Ishikawa (cell line): ENCODE measurements at regions not wholly inside any gene's neighbourhood (a gene's known extent, or its start where the extent isn't known, plus 50 kb on each side); places are given as distances from the start of the nearest gene placed in this dataset.

Experiments
- CEBPB ChIP-seq: IDR thresholded peaks from 2 replicates; pipeline ENCODE4 v1.6.1; 2012
- EP300 ChIP-seq: IDR thresholded peaks from 2 replicates; pipeline ENCODE4 v1.6.1; 2012; ENCODE audit warnings: borderline replicate concordance
- FOXM1 ChIP-seq: IDR thresholded peaks from 2 replicates; pipeline ENCODE4 v1.6.1; 2012; ENCODE audit warnings: low read depth, borderline replicate concordance
- RAD21 ChIP-seq: IDR thresholded peaks from 2 replicates; pipeline ENCODE4 v1.6.1; 2012; ENCODE audit warnings: low read depth
- TCF12 ChIP-seq: IDR thresholded peaks from 2 replicates; pipeline ENCODE4 v1.6.1; 2012; ENCODE audit warnings: low read depth
- YY1 ChIP-seq: IDR thresholded peaks from 2 replicates; pipeline ENCODE4 v1.6.1; 2012; ENCODE audit warnings: low read depth
- TF ChIP-seq, protein P1 (sequence below): IDR thresholded peaks from 2 replicates; pipeline ENCODE4 v1.6.1; 2012
- TF ChIP-seq, protein P2 (sequence below): IDR thresholded peaks from 2 replicates; pipeline ENCODE4 v1.6.1; 2012
- TF ChIP-seq, protein P3 (sequence below): IDR thresholded peaks from 2 replicates; pipeline ENCODE4 v1.6.1; 2012; ENCODE audit warnings: low read depth, mild to moderate bottlenecking

DNA sequence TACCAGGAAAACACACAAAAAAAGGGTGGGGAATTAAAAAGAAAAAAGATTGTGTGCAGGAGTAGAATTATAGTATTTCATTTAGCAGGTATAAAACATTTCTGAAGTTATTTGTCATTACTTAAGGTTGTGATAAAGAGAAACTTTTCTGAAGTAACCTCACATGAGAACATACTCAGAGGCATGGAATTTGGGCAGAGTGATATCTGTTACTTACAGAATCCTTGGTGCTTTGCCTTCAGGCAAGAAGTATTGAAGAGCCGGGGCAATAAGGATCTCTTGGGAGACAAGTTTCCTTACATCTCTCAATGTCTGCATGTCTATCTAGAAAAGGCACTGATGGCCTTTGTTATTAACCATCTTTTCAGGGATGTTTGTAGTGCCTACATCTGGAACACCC, 179.7 kb upstream of the ROBO1 start:
- TF ChIP-seq, protein P1, sequence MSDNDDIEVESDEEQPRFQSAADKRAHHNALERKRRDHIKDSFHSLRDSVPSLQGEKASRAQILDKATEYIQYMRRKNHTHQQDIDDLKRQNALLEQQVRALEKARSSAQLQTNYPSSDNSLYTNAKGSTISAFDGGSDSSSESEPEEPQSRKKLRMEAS, result no peak
- TF ChIP-seq YY1 (no peak), EP300 (no peak), TCF12 (no peak), RAD21 (no peak), FOXM1 (no peak), CEBPB (no peak)
- TF ChIP-seq, protein P2, sequence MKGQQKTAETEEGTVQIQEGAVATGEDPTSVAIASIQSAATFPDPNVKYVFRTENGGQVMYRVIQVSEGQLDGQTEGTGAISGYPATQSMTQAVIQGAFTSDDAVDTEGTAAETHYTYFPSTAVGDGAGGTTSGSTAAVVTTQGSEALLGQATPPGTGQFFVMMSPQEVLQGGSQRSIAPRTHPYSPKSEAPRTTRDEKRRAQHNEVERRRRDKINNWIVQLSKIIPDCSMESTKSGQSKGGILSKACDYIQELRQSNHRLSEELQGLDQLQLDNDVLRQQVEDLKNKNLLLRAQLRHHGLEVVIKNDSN, result no peak
- TF ChIP-seq, protein P3, sequence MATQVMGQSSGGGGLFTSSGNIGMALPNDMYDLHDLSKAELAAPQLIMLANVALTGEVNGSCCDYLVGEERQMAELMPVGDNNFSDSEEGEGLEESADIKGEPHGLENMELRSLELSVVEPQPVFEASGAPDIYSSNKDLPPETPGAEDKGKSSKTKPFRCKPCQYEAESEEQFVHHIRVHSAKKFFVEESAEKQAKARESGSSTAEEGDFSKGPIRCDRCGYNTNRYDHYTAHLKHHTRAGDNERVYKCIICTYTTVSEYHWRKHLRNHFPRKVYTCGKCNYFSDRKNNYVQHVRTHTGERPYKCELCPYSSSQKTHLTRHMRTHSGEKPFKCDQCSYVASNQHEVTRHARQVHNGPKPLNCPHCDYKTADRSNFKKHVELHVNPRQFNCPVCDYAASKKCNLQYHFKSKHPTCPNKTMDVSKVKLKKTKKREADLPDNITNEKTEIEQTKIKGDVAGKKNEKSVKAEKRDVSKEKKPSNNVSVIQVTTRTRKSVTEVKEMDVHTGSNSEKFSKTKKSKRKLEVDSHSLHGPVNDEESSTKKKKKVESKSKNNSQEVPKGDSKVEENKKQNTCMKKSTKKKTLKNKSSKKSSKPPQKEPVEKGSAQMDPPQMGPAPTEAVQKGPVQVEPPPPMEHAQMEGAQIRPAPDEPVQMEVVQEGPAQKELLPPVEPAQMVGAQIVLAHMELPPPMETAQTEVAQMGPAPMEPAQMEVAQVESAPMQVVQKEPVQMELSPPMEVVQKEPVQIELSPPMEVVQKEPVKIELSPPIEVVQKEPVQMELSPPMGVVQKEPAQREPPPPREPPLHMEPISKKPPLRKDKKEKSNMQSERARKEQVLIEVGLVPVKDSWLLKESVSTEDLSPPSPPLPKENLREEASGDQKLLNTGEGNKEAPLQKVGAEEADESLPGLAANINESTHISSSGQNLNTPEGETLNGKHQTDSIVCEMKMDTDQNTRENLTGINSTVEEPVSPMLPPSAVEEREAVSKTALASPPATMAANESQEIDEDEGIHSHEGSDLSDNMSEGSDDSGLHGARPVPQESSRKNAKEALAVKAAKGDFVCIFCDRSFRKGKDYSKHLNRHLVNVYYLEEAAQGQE, result no peak
